ENCODE measurements at regions not wholly inside any gene's neighbourhood (a gene's known extent, or its start where the extent isn't known, plus 50 kb on each side); places are given as distances from the start of the nearest gene placed in this dataset.

- no peak overlapping the region for H3K4me3 ChIP-seq (ENCODE audit: low read depth, low read length)
- no peak for TF ChIP-seq CTCF (IDR thresholded peaks at IDR 0.05; ENCODE audit: low read depth, low read length)
Observed at GRCh38 chr4:62193761-62194160, 993.6 kb downstream of the ADGRL3 start.

GRCh38 chr4:62191451-62192240 lies 991.5 kb downstream of the ADGRL3 start:
- H3K4me3 ChIP-seq (ENCODE audit: low read depth, low read length) = no peak overlapping the region
- no peak for TF ChIP-seq CTCF (IDR thresholded peaks at IDR 0.05; ENCODE audit: low read depth, low read length)

- no peak overlapping the region for H3K4me3 ChIP-seq (ENCODE audit: low read depth, low read length)
- TF ChIP-seq CTCF (IDR thresholded peaks at IDR 0.05; ENCODE audit: low read depth, low read length) = no peak
Observed at GRCh38 chr4:62170235-62170634, 970.1 kb downstream of the ADGRL3 start.

- no peak for TF ChIP-seq CTCF (IDR thresholded peaks at IDR 0.05; ENCODE audit: low read depth, low read length)
- no peak overlapping the region for H3K4me3 ChIP-seq (ENCODE audit: low read depth, low read length)
Observed at GRCh38 chr4:62168681-62169080, 968.6 kb downstream of the ADGRL3 start.

- H3K4me3 ChIP-seq (ENCODE audit: low read depth, low read length) = no peak overlapping the region
- TF ChIP-seq CTCF (IDR thresholded peaks at IDR 0.05; ENCODE audit: low read depth, low read length) = no peak
Observed at GRCh38 chr4:62162606-62163005, 962.5 kb downstream of the ADGRL3 start.

GRCh38 chr4:62161446-62161845 lies 961.3 kb downstream of the ADGRL3 start:
- no peak overlapping the region for H3K4me3 ChIP-seq (ENCODE audit: low read depth, low read length)
- TF ChIP-seq CTCF (IDR thresholded peaks at IDR 0.05; ENCODE audit: low read depth, low read length) = no peak

- TF ChIP-seq CTCF (IDR thresholded peaks at IDR 0.05; ENCODE audit: low read depth, low read length) = no peak
- no peak overlapping the region for H3K4me3 ChIP-seq (ENCODE audit: low read depth, low read length)
Observed at GRCh38 chr4:62159876-62160275, 959.8 kb downstream of the ADGRL3 start.

Data from WI38 (cell line).